HG02852 (cell line): ENCODE measurements at regions not wholly inside any gene's neighbourhood (a gene's known extent, or its start where the extent isn't known, plus 50 kb on each side); places are given as distances from the start of the nearest gene placed in this dataset.
"Not testable (repeated sequence)": the region's sequence is repeated elsewhere in the genome, so short reads cannot be mapped to it uniquely, and the experiment has no call there.

Experiments
- ATAC-seq: cut with Tn5 transposase; IDR thresholded peaks from one replicate; pipeline ENCODE4 v1.9.1; 2021; ENCODE audit warnings: mild to moderate bottlenecking, moderate library complexity; ENCODE audit not compliant: unreplicated experiment

DNA sequence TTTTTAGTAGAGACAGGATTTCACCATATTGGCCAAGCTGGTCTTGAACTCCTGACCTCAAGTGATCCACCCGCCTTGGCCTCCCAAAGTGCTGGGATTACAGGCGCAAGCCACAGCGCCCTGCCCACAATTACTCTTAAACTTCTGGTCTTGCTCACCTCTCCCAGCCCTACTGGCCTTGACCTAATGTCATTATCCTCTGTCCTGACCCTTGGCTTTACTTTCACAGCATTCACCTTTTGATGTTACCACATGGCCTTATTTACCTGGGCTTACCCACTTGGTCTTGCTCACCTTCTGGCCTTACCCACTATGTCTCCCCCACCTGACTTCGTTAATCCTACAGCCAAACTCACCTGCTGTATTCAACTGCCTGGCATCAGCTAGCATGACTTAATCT is 105.9 kb downstream of the IL12A start:
- no peak for ATAC-seq

DNA sequence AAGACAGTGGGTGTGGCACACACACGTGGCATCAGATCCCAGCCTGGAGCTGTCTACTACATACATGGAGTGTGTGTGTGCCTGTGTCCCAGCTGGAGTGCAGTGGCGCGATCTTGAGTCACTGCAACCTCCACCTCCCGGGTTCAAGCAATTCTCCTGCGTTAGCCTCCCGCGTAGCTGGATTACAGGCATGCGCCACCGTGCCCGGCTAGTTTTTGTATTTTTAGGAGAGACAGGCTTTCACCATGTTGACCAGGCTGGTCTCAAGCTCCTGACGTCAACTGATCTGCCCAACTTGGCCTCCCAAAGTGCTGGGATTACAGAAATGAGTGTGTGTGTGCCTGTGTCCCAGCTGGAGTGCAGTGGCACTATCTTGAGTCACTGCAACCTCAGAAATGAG is 108.8 kb downstream of the IL12A start:
- no peak for ATAC-seq

DNA sequence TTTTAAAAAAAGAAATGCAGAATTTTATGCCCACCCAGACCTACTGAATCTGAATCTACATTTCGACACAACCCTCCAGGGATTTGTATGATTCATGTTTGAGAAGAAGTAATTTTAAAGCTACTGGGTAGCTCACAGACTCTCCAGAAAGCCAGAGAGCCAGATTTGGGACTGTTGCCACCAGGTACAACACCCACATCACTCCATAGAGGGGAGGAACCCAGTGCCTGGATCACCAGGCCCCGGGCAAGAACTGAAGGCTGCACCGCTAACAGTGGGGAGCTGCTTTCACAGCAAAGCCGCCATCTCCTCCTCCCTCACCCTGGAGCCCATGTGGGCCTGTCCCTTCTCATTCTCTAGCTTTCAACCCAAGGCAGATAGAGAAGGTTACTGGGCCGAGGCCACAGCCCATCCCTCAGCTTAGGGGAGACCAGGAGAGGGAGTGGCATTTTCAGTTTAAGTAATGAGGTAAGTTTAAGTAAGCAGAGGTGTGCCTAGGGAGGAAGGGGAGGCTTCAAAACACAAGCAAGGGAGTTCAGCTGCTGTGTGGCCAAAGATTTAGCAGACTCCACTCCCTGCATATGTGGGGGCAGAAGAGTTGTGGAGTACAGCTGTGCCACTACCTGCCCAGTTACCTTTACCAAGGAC is 109.8 kb downstream of the IL12A start:
- no peak for ATAC-seq

DNA sequence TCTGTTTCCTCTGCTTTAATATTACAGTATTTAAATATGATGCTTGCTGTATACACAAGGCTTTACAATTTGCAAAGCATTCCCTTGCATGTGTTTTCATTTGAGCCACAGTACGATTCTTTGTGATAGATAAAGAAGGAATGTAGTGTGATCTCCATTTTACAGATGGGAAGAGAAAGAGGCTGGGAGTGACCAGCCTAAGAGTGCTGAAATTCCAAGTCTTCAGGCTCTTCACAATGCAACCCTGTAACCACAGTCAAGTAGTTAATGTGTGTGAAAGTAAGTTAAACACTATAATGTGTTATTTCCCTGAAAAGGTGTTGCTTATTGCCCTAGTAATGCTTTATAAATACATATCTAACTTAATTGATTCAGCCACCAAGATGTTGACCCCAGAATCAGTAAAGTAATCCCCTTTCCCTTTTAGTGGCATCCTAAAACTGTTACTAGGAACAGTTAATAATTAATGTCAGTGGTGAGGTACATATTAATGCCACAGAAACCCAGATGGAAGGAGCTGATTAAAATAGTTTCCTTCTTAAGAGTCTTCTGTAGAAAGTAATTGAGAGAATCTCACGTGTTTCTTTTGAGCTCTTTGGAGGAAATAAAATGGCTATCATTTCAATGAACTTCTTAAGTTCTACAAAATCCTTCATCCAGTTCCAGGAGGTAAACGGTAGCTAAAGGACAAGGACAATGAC is 110.4 kb downstream of the IL12A start:
- ATAC-seq = no peak

DNA sequence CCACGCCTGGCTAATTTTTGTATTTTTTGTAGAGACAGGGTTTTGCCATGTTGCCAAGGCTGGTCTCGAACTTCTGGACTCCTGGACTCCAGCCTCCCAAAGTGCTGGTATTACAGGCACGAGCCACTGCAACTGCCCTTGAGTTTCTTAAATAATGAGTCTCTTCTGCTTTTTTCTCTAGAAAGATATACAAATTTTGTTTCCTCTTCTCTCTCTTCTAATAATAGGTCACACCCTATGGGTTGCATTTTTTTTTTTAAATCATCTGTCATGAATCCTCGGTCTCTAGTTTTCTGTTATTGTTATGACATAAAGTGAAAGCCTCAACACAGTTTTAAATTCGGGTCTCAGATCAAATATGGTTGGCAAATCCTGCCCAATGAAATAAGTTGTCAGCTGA is 111.2 kb downstream of the IL12A start:
- ATAC-seq = peak; percentile 63

DNA sequence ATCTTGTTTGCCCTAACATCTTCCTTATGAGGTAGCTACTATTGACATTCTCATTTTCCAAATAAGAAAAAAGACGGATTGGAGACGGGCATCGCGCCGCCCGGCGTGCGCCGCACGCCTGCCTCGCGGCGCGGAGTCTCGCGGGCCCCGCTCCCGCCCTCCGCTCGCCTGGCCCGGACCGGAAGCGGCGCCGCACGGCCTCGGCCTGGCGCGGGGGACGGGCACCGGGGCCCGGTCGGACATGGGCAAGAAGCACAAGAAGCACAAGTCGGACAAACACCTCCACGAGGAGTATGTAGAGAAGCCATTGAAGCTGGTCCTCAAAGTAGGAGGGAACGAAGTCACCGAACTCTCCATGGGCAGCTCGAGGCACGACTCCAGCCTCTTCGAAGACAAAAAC is 112.0 kb downstream of the IL12A start:
- no peak for ATAC-seq

DNA sequence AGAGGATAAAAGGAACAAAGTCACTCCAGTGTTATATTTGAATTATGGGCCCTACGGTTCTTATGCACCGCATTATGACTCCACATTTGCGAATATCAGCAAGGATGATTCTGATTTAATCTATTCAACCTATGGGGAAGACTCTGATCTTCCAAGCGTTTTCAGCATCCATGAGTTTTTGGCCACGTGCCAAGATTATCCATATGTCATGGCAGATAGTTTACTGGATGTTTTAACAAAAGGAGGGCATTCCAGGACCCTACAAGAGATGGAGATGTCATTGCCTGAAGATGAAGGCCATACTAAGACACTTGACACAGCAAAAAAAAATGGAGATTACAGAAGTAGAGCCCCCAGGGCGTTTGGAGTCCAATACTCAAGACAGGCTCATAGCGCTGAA is 113.4 kb downstream of the IL12A start:
- not testable (repeated sequence) for ATAC-seq

DNA sequence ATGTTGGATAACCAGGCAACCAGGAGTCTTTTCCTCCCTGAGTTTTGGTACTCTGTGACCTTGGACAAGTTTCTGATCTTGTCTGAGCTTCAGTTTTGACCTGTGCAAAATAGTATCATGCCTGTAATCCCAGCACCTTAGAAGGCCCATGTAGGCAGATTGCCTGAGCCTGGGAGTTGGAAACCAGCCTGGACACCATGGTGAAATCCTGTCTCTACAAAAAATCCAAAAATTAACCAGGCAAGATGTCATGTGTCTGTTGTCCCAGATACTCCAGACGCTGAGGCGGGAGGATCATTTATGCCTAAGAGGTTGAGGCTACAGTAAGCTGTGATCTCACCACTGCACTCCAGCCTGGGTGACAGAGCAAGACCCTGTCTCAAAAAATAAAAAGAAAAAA is 114.8 kb downstream of the IL12A start:
- ATAC-seq = no peak

DNA sequence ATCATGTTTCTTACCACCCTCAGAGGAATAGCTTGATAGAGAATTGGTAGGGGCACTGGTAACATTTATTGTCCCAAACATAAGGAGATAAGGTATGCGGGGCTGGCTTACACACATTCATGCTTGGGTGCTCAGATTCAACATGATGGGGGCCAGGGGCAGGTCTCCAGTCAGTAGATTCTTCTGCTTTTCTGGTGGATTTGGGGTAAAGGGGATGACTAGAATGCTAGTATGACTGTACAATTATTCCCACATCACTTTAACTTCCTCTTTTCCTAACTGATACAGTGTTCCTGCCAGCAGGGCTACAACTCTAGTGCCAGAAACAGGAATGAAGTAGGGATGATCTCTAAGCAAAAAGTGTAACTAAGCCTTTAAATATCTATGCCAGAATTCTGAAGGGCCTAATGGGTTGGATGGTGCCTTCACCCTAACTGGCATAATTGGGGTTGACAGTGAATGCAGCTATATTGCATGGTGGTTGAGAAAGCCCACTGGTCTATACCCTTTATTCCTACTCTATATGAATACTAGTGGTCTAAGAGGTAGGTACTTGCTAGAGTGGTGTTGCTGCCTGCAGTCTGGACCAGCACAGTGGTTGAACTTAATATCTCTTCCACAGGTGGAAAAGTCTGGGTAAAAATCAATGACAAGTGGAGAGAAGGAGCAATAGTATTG is 117.4 kb downstream of the IL12A start:
- peak; percentile 65 for ATAC-seq

DNA sequence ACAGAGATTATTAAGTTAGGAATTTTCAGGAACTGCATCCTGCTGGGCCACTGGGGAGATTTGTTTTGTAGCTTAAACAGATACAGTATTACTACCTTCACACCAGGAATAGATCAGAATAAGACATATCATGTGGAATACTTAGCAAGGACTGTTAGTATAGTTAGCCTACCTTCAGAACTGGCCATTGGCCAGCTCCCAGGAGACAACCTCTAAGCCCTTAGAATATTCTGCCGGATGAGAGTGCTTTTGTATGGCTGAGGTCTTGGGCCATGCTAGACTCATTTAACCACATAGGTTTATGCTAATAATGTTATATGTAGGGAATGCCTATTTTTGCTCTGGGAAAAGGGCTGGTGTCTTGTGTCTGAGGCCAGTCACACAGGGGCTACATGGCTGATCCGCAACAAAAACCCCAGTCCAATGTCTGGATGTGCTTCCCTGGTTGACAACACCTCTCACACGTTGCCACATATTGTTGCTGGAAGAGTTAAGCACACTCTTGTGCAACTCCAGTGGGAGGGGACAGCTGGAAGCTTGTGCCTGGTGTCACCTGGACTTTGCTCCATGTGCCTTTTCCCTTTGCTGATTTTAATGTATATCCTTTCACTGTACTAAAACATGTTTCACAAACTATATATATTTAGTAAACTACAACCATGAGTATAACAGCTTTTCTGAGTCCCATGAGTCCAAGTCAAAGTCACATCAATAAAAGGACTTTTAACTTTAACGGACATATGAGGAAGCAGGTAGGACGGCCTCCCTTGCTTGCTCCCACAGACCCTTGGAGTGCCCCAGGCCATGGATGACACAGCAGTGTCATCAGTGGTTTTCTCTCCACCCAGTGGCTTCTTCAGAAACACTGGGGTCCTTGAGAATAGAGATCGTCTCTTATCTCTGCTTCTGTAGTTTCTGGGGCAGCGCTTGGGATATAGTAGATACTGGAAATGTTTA is 118.0 kb upstream of the C3orf80 start:
- no peak for ATAC-seq

DNA sequence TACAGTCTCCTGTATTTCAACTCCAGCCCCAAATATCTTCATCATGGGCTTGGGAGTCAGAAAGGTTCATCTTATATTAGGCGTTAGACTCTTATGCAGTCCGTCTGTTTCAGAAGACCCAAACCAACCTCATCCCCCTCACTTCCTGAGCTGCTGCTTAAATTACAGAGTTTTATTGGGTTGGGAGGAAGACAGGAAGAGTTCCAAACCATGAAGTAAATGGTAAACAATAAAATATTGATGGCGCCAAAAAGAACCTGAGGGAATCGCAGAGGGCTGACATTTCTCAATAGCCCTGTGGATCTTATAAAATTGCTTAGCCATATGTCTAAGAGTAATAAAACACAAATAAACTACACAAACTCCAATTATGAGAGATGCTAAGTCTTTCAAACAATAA is 116.9 kb upstream of the C3orf80 start:
- ATAC-seq = no peak

DNA sequence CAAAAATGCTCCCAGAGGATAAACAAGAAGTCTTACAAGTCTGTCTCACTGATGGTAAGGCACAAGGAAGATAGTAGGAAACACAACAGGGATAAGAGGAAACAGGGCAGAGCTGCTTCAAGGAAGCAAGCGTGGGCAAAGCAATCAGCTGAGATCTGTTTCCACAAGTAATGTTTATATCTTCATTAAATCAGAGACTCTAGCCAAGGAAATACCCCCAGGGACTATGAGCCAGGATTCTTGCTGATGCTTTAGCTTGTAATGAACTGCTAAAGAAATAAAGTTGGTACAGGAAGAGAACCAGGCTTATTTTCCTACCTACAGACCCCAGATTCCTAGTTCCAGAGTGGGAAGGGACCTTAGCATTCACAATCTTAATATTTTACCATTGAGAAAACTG is 112.7 kb upstream of the C3orf80 start:
- ATAC-seq = no peak

DNA sequence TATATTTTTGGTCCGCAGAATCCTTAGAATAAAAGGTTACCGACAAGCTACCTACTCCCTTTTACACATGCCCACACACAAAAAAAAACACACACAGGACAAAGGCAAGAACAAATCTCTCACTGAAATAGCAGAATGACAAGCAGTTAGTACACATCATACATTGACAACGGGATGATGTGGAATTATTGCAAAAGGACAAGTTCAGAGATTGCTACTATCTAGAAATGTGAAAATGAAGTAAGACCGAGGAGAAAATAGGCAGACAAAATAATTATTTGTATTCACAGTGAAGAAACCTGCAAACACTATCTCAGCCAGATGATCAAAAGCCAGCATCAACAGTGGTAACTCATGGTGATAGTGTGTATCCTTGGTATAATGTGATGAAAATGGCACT is 112.2 kb upstream of the C3orf80 start:
- ATAC-seq = no peak

DNA sequence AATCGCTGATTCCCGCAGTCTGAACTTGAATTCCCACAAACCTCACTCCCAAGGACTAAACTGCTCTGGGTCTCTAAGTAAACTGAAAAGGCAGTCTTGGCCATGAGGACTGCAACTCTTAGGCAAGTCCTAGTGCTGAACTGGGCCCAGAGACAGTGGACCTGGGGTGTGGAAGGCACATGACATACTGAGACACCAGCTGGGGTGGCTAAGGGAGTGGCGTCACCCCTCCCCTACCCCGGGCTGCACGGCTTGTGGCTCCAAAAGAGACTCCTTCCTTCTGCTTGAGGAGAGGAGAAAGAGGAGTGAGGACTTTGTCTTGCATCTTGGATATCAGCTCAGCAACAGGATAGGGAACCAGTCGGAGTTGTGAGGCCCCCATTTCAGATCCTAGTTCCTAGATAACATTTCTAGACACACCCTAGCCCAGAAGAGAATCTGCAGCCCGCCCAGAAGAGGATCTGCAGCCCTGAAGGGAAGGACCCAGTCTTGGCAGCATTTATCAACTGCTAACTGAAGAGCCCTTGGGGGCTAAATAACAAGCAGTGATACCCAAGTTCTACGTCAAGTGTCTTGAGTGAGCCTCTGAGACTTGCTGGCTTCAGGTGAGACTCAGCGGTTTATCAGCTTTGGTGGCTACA is 110.7 kb upstream of the C3orf80 start:
- no peak for ATAC-seq

DNA sequence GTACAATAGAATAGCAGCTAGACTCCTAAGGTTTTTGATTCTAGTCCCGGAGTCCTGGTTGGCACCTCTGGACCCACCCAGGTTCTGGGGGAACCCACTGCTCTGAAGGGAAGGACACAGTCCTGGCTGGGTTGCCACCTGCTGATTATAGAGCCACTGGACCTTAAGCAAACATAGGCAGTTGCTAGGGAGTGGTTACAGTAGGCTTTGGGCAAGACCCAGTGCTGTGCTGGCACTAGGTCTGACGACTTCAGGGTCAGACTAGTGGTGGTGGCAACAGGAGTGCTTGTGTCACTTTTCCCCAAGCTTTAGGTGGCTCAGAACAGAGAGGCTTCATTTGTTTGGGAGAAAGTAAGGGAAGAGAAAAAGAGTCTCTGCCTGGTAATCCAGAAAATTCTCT is 109.8 kb upstream of the C3orf80 start:
- ATAC-seq = no peak

DNA sequence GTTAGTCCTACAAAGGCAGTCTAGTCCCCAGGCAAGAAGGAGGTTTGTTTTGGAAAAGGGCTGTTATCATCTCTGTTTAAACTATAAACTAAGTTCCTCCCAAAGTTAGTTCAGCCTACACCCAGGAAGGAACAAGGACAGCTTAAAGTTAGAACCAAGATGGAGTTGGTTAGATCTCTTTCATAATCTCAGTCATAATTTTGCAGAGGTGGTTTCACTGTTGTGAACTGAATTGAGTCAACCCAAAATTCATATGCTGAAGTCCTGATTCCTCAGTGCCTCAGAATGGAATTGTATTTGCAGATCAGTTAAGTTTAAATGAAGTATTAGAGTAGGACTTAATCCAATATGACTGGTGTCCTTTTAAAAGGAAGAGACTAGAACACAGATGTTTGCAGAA is 101.0 kb upstream of the C3orf80 start:
- no peak for ATAC-seq

DNA sequence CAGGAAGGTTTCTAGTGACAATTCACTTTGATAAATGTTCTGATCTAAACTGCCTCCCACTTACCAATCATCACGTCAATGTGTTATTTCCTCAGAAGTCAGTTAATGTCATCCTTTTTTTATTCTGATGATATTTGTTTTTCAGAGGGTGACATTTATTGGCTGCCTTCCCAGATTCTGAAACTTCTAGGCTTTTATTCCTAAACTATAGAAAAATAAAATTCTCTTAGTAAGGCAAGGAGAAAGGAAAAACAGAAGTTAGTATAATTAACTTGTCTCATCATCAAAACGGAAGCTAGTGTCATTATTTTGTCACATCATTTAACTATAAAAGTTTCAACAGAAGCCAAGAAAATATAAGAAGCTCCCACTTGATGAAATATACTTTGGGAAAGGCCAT is 100.0 kb upstream of the C3orf80 start:
- no peak for ATAC-seq

DNA sequence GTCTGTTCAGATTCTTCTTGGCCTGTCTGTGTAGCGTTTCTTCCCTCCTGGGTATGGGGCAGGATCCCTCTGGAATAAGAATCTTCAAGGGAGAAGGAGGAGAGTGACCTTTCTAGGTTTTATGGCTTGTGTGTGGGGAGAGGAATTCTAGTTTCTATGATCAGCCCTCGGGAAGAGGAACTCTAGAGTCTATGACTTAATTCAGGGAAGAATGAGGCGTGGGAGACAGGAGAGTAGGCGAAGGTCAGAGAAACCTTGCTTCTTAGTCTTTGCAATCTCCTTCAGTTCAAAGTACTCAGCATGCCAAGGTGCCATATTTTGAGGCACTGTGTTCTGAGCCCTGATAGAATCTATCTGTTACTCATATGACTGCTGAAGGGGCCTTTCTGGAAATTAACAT is 99.2 kb upstream of the C3orf80 start:
- ATAC-seq = no peak

DNA sequence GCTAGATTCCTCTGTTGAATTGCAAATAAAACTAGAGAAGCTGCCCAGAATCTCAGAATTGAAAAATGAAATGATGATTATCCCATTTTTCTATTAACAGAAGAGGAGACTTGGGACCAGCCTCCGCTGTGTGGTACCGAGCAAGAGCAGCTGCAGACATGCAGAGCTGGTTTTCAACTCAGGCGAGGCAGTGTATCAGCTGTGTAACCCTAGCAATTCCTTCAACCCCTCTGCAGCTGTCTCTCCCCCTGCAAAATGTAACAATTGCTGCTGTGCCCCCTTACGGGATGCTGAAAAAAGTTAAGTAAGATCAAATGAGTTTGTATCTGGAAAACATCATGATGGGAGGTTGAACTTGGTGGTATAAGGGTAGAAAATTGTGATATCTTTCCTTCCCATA is 98.5 kb upstream of the C3orf80 start:
- ATAC-seq = no peak

DNA sequence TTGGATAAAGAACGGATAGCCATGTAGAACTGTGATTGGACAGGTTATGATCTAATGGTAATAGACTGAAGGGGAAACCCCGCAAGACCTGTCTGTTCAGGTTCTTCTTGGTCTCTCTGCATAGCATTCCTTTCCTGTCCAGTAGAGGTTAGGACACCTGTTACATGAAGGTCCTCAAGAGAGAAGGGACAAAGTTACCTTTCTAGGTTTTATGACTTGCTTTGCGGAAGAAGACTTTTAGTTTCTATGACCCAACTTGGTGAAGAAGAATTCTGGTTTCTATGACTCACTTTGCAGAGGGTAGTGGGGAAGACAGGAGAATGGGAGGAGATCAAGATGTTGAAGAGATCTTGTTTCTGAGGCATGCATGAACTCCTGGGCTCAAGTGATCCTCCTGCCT is 97.9 kb upstream of the C3orf80 start:
- no peak for ATAC-seq

DNA sequence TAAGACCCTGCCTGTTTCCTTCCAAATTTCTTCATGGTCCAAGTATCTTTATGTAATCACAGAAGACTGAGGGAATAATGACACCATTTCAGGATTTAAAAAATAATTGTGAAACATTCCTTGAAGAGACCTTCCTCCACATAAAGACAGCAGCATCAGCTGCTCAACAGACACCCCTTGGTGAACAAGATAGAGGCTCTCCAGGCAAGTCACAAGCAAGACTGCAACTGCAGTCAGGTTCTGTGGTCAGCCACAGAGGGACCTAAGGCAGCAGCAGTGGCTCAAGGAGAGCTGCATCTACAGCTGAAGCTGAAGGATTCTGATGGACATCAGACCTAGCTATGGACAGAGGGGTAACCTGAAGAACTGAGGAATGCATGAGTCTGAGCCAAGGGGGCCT is 97.2 kb upstream of the C3orf80 start:
- ATAC-seq = no peak
